Liver (tissue), 3 donors: ENCODE measurements at regions not wholly inside any gene's neighbourhood (a gene's known extent, or its start where the extent isn't known, plus 50 kb on each side); places are given as distances from the start of the nearest gene placed in this dataset.

Source experiments
- CTCF ChIP-seq: fragments of 150-350 bp; IDR thresholded peaks from 2 replicates; pipeline ENCODE4 v1.5.1; 2017; ENCODE audit warnings: improper control_type of control experiment, low read depth, low read length; ENCODE audit not compliant: missing input control
- EGR1 ChIP-seq, 2 donors: IDR thresholded peaks; 2 replicates each; pipeline ENCODE4 v1.6.1; 2016 to 2018; ENCODE audit warnings: antibody characterized with exemption in 2 of 2, low read depth in 2 of 2
- FOXA1 ChIP-seq: IDR thresholded peaks from 2 replicates; pipeline ENCODE4 v1.6.1; 2016; ENCODE audit warnings: antibody characterized with exemption
- JUND ChIP-seq, 2 donors: IDR thresholded peaks; 2 replicates each; pipeline ENCODE4 v1.6.1; 2016; ENCODE audit warnings: antibody characterized with exemption in 2 of 2
- RXRA ChIP-seq, 2 donors: IDR thresholded peaks; 2 replicates each; pipeline ENCODE4 v1.6.1; 2017 to 2018; ENCODE audit warnings: antibody characterized with exemption in 2 of 2, mild to moderate bottlenecking in 1 of 2
- YY1 ChIP-seq: IDR thresholded peaks from 2 replicates; pipeline ENCODE4 v1.6.1; 2016; ENCODE audit warnings: antibody characterized with exemption, mild to moderate bottlenecking
- donor health status: healthy.
- donor health status: healthy.

DNA sequence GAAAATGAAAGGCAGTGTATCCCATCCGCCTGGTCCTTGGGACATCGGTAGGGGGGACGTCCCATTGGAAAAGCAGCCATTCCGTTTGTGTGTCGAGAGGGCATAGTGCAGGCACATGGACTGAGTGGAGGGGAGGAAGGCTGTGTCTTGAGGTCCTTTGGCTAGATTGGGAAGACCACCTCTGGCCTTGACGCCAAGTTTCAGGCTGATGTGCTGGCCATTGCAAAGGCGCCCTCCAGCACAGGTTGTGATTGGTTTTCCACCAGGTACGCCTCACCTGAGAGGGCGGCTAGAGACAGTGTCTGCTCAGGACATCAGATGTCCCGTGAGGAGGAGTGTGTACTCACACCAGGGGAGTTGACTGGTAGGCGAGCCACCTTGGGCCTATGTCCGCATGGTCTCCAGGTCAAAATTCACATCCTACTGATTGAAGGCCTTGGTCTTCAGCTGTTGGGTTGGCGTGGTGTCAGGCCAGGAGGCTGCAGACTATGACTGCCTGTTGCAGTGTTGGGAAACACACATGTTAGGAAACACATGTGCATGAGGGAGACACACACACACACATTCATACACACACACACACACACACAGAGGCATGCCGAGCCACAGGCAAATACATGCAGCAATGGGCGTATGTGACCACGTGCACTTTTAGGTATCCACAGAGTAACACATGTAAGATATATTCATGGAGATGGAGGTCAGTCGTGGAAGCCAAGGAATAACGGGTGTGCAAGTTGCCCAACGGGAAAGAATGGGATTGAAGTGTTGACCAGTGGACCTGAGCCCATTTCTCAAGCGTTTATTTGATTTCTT, 98.4 kb downstream of the SNRPN start:
- TF ChIP-seq CTCF = no peak
- TF ChIP-seq FOXA1 = no peak
- no peak for TF ChIP-seq YY1
- no peak for TF ChIP-seq JUND (IDR thresholded peaks at IDR 0.05)
- no peak for TF ChIP-seq EGR1 (IDR thresholded peaks at IDR 0.05; ENCODE audit: low read depth in 2 of 2)
- TF ChIP-seq RXRA (IDR thresholded peaks at IDR 0.05) = no peak
